NCI-H1930 (cell line): ENCODE measurements at regions not wholly inside any gene's neighbourhood (a gene's known extent, or its start where the extent isn't known, plus 50 kb on each side); places are given as distances from the start of the nearest gene placed in this dataset.
"Not testable (repeated sequence)": the region's sequence is repeated elsewhere in the genome, so short reads cannot be mapped to it uniquely, and the experiment has no call there.

ENCODE experiments used
- DNase-seq, 2 experiments: peaks; one replicate each; lab custom pipeline; 2025; lab: John Stamatoyannopoulos, UW

- DNase-seq: no peak
Measured at GRCh38 chr5:117144086-117144485, 569.5 kb upstream of the SEMA6A start.

DNA sequence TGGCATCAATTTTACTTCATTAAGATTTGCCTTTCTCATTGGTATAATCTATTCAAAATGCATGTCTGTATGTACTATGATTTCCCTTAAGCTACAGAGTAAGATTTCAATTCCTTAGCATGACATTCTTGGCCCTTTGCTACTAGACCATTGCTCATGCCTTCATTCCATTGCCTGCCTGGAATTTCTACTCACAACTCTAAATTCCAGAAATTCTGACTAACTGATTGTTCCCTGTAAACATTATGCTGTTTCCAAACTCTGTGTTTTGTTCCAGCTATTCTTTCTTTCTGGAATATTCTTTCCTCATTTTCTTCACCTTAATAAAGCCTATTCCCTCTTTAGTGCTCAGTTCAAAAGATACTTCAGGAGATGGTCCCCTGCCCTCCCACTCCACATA, 568.8 kb upstream of the SEMA6A start:
- no peak for DNase-seq

GRCh38 chr5:117138523-117138922, 563.9 kb upstream of the SEMA6A start:
- no peak for DNase-seq

DNA sequence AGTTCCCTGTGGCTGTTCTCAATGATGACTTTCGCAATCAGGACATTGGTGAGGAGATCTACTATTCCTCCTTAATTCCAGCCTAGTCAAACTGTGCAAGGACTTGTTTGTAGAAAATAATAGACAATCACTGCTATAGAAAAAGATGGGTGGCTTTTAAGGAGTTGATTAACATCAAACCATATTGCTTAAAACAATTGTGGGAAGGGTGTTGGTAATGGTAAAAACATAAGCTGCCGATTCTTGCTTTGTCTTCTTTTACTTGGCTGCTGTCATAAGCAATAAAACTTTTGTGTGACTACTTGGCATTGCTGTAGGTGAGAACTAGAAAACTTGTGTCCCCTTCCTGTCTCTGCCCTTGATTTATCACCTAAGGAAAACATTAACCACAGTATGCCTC, 561.2 kb upstream of the SEMA6A start:
- DNase-seq: no peak

- no peak for DNase-seq
Measured at GRCh38 chr5:117133198-117133597, 558.6 kb upstream of the SEMA6A start.

GRCh38 chr5:117131876-117132275, 557.3 kb upstream of the SEMA6A start:
- DNase-seq: no peak

DNA sequence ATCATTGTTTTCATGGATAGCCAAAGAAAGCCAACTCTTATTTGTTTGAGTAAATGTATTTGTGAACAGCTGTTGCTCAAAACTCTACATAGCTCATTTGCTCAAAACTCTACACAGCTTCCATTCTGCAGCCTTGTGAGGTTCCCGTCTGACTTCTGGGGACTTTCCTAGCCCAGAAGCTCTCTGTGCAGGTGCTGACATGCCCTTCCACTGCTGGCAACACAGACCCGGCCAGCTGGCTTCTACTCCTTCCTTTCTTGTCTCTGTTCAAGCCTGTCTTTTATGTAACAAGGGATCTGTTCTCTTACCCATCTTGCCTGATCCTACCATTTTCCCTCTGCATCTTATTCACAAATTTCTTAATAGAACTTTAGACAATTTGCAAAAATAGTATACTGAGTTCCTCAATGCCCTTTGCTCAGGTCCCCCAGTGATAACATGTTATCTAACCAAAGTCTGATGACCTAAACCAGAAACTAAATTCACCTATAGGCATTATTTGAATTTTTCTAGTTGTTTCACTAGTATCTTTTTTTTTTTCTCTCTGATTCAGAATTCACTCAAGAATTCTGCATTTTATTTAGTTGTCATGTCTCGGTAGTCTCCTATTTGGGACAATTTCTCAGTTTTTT, 556.5 kb upstream of the SEMA6A start:
- DNase-seq: no peak

DNA sequence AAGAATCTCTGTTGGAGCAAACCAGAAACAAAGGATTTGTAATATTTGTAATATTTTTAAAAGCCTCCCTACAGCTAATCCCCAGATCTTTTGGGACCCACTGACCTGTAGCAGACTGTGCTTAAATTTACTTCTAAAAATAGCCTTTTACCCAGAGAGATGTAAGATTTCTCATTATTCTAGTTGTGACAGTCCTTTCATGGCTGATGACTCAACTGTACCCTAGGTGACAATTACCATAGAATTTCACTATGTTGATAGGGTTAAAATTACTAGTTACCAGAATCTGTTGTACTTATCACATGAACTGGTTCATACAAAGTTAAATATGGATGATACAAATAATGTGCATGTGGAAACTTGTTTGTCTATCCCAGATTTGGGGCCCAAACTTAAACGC, 543.9 kb upstream of the SEMA6A start:
- no peak for DNase-seq

GRCh38 chr5:117117314-117117713, 542.7 kb upstream of the SEMA6A start:
- DNase-seq: not testable (repeated sequence)

GRCh38 chr5:117110548-117110947, 535.9 kb upstream of the SEMA6A start:
- no peak for DNase-seq

GRCh38 chr5:117107859-117108258, 533.2 kb upstream of the SEMA6A start:
- DNase-seq: no peak

- DNase-seq: peak; percentile 66 to 76
Measured at GRCh38 chr5:117103703-117104102, 529.1 kb upstream of the SEMA6A start.

- no peak for DNase-seq
Measured at GRCh38 chr5:117102591-117102990, 528.0 kb upstream of the SEMA6A start.

DNA sequence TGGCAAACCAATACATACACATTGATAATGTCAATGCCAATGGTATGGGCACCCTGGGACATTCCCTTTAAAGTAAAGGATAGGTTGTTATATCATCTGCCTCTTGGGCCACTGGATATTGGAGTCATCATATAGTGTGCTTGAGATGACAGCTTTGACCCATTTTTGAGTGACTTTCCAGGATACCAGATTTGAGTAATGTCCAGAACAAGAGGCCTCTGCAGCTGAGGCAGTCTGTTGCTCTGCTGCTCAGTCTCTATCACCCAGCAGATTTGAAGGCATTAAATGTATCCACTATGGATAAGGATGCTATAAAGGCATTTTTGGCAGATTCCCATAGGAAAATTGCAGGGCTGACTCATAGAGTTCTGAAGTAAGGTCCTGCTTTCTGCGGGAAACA, 525.6 kb upstream of the SEMA6A start:
- DNase-seq: no peak

DNA sequence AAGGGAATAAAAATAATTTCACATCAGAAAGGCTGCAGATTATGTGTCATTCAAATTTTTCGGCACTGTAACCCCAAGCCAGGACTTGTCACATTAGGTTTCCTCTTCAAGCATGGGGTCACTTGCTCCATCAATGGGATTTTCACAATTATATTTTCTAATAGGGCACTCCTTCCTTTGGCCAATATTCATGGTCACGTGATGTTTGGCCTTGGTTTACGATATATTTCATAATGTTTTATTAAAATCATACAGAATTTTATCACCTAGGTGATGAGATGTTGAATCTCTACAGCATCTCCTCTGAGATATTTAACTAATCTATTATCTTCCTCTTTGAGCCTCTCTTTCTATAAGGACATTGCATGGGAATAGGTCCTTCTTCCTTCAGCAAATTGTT, 523.5 kb upstream of the SEMA6A start:
- no peak for DNase-seq

GRCh38 chr5:117095346-117096332, 521.0 kb upstream of the SEMA6A start:
- peak in 1 of 2 experiments; percentile 36 for DNase-seq

- no peak for DNase-seq
Measured at GRCh38 chr5:117094114-117094815, 519.6 kb upstream of the SEMA6A start.

DNA sequence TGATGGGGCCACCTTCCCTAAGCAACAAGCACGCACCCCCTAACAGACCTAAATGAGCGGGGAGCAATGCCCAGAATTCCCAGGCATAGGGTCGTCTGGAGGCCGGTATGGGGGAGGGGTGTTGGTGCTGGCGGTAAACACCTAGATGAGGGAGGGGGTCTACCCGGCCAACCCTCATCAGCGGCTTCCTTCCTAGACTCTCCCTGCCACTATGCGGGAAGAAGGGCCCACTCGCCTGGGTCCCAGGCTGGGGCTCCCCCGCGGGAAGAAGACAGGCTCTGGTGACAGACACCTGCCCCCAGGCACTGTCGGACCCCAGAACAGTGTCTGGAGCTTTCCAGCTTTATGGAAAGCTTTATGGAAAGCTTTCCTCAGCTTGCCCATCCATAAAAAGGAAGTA, 519.0 kb upstream of the SEMA6A start:
- DNase-seq: no peak

GRCh38 chr5:117089001-117089400, 514.4 kb upstream of the SEMA6A start:
- no peak for DNase-seq

GRCh38 chr5:117088176-117088575, 513.6 kb upstream of the SEMA6A start:
- DNase-seq: no peak

GRCh38 chr5:117084067-117084466, 509.4 kb upstream of the SEMA6A start:
- DNase-seq: no peak

DNA sequence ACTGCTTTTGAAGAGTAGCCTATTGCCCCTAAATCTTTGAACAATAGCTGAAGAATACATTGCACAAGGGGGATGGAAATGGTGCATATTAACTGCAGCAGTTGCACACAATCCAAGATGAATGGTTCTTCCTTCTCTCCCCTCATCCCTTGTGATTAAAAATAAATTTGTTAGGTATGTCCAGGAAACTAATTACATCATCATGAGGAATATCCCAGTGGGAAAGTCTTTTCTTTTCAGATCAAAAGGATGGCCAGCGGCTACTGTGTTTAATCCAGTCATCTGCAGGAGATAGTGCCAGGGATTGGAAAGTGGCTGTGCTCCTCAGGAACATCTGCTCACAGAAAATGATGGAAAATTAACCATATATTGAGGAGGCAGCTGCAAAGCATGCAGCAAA, 508.4 kb upstream of the SEMA6A start:
- DNase-seq: peak; percentile 59 to 68

GRCh38 chr5:117077142-117077541, 502.5 kb upstream of the SEMA6A start:
- no peak for DNase-seq
